ENCODE measurements at regions not wholly inside any gene's neighbourhood (a gene's known extent, or its start where the extent isn't known, plus 50 kb on each side); places are given as distances from the start of the nearest gene placed in this dataset.
"Not testable (repeated sequence)": the region's sequence is repeated elsewhere in the genome, so short reads cannot be mapped to it uniquely, and the experiment has no call there.

DNA sequence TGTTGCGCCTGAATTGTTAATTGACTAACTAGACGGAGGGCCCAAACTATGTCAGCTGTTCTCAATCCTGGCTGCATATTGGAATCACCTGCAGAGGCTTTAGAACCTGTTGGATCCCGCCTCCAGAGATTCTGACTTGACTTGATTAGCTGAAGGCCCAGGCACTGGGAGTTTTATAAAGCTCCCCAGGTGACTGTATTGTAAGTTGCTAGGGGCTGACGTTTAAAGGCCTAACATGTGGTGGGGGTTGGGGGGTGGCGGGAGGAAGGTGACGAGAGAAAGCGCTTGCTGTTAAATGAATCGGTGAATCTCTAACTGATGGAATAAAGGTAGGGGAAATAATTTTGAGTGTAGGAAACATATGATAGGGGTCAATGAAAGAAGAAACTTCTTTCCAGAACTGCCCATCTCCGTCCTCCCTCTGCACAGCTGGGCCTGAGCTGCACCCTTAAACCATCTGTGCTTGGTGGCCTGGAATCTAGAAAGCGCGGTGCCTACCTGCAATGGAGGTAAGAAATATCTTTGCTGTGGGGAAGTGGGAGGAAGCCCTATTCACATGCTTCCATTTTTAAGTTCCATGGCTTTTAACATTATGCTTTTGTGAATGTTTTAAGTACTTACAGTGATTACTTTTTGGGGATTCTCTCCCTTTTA lies 225.0 kb upstream of the FAM3C start:
- DNase-seq (ENCODE audit: low spot score) = no peak

DNA sequence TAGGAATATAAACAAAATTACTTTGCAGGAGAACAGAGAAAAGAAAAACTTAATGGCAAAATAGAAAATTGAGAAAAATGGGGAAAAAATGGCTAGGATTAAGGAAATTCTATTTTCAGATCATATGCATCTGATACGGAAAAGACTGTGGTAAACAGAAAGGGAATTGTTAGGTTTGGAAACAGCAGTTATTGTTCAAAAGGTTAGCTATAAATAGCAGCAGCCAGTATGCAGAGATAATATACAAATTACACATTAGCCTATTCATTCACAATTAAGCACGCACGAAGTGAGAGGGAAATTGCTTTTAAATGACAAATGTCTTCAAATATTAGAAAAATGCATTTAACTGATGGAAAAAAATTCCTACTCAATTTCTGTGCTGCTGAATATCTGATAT lies 224.1 kb upstream of the FAM3C start:
- no peak for DNase-seq (ENCODE audit: low spot score)

DNA sequence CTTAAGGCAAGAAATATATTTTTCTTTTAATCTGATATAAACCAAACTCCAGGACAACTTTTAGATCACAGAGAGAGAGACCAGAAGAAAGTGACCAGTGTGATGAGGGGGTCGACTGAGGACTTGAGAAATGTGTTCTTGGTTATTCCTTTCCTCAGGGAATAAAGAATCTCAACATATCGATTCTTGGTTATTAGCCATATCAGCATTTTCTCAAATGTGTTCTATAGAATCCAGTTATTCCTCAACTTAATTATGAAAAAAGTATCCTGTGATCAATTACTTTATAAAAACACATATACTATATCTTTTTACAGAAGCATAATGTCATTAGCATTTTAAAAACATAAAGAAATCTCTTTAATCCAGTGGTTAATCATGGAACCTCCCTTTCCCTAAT lies 222.1 kb upstream of the FAM3C start:
- DNase-seq (ENCODE audit: low spot score) = no peak

DNA sequence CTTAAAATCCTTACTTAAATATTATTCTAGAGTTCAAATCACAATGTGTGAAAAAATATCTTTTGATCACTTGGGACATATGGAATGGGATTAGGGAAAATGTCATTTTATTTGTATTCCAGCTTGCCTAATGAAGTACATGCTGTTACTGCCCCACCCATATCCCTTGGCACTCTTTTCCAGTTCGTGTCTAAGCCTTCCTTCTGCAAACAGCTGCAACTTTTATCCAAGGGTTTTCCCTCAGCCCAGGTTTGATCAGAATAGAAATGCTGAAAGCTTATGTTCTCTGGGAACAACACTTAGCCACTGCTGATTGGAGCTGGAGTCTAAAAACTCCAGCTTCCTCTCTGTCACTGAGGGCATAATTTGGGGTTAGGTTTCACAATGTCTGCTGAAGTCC lies 214.1 kb upstream of the FAM3C start:
- DNase-seq (ENCODE audit: low spot score) = no peak

DNA sequence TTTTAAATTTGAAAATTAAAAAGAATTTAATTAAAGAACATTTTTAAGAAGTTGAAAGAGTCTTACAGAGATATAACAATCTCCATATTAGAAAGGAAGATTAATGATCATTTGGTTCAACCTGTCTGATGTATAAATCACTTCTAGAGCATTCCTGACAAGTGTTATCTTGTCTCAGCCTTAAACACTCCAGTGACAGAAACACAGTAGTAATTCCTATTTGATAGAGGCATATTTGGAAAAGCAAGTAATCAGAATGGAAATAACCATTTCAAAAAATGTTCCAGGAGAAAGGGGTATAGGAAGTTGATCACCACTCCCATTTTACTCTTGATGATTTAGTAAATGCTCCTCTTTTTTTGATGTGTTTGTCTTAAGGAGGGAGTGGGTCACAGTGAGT lies 213.1 kb upstream of the FAM3C start:
- no peak for DNase-seq (ENCODE audit: low spot score)

DNA sequence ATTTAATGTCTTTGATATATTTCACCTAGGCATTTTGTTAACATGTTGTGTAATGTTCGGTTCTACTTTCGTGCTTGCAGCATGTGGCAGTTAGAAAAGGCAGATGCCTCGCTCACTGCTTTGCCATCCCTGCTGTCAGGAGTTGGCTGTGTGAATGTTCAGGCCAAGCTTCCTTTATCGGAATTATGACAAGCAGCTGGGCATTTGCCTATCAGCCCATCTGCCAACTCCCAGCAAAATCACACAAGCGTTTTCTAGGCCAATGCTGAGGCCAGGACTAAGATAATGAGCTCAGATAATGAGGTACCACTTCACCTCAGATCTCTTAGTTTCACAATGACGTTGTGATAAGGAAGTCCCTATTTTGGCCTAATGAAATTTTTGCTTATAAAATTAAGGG lies 212.7 kb upstream of the FAM3C start:
- no peak for DNase-seq (ENCODE audit: low spot score)

DNA sequence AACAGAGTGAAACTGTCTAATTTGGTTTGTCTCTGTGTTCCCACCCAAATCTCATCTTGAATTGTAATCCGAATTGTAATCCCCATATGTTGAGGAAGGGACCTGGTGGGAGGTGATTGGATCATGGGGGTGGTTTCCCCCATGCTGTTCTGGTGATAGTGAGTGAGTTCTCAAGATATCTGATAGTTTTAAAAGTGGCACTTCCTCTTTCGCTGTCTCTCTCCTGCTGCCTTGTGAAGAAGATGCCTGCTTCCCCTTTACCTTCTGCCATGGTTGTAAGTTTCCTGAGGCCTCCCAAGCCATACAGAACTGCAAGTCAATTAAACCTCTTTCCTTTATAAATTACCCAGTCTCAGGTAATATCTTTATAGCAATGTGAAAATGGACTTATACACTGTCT lies 212.1 kb upstream of the FAM3C start:
- DNase-seq (ENCODE audit: low spot score) = not testable (repeated sequence)

DNA sequence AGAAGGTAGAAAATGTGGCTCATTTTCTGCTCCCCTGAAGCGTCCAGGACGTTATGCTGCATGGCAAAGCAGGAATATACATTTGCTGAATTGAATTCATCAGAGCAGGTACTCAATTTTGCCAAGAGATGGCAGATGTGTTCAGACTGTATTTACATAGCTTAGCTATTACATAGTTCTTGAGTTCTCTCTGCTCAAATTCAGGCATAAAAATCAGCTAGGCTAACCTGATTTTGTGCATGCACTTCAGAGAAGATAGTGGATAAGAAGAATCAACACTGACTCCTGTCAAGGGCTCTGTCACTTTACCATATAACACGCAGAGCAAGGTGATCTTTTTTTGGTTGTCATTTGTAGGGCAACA lies 209.2 kb upstream of the FAM3C start:
- DNase-seq (ENCODE audit: low spot score) = no peak

DNA sequence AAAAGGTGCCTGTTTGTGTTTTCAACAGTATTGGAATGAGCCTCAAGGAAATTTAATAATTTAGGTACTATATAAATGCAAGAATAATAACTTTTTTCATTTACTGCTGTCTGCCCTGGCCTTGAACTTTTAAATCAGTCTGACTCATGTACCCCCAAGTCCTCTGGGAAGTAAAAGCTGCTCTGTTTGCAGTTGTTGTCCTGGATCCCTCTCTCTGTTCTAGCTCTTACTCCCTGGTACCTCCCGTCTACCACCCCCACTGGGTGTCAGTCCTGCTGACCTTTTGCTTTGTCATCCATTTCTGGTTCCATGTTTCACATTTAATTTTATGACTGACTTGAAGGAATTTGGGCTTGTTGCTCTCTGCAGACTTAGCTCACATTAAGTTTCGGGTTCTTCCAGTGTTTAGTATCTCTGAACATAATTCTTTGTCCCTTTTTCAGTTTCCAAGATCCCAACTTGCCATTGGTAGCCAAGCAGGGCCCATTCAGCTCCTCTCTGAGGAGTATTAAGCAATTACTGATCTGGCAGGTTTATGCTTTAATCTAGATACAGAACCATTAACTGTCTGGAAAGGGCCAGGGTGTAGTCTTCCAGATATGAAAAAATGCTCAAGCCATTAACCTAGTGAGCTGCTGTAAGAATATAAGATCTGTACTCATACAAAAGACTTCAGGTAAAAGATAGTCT lies 208.7 kb upstream of the FAM3C start:
- DNase-seq (ENCODE audit: low spot score) = no peak

DNA sequence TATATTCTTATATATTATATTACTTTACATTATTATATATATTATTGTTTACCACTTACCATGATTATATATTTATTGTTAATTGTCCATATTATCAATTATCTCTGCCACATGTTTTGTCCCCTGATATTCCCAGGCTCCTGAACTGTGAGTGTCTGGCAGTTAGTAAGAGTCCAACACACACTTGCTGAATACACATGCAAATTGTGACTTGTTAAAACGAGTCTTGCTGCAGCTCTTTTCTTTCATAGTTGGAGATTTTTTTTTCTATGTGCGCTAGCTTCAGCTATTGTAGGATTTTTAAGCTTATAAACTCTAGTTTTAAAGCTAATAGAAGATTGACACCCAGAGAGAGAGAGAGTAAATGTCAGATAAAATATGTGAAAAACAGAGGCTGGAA lies 207.8 kb upstream of the FAM3C start:
- no peak for DNase-seq (ENCODE audit: low spot score)

DNA sequence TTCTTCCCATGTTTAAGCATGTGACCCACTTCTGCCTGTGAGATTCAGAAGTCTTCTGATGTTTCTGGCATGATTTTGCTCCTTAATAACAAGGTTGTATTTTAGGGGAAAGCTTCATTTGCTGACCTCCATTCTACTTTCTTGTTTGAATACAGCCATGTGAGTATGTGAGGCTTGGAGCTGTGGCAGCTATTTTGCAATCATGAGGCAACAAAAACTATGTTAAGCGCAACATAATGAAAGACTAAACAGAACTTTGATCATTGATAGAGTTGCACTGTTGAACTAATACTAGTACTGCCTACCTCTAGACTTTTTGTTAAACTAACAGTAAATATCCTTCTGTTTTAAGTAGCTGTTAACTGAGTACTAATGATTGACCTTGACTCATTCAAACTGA lies 203.8 kb upstream of the FAM3C start:
- no peak for DNase-seq (ENCODE audit: low spot score)

DNA sequence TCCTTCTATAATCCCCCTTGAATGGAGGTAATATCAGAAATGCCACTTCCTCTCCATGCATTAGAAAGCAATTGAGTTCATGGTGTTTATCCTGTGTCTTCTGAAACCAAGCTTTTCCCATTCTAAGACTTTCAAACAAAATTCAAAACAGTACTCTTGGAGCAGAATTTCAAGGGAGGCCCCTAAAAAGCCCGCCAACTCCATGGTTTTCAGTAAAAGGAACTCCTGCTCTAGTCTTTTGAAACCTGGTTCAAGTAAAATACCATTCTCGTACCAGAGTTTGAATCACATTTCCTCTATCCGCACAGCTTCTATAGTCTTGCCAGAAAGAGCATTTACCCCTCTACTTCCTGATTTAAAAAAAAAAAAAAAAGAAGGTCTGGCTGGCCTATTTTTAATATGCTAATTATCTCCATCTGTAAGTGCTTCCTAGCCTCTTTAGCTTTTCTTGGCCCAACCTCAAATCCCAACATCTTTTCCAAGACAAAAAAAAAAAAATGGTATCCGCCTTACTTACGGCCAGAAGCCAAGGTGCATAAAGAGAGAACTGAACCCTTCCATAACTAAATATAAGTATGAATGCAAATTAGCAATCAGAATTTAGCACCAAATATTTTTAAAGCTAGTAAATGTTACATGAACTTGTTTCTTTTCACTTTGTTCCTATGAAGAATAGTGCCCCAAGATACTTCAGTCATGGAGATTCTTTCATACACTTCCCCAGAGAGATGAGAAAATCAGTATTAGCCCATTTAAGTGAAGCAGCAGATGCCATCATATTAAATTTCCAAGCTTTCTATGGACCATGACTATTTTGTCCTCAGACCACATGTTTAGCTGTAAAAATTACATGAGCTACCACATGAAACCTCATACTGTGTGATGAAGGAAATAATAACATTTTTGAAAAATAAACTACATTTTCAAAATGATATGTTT lies 199.9 kb upstream of the FAM3C start:
- no peak for DNase-seq (ENCODE audit: low spot score)

DNA sequence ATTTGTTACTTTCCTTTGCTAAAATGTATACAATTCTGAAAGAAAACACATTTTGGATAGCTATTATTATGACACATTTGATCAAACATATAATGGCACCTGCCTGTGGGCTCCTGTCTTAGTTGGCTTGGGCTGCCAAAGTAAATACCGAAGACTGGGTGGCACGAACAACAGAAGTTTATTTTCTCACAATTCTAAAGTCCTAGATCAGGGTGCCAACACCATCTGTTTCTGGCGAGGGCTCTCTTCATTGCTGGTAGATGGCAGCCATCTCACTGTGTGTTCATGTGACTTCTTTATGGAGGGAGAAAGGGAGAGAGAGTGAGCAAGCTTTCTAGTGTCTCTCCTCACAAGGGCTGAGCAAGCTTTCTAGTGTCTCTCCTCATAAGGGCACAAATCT lies 195.8 kb upstream of the FAM3C start:
- DNase-seq (ENCODE audit: low spot score) = no peak

DNA sequence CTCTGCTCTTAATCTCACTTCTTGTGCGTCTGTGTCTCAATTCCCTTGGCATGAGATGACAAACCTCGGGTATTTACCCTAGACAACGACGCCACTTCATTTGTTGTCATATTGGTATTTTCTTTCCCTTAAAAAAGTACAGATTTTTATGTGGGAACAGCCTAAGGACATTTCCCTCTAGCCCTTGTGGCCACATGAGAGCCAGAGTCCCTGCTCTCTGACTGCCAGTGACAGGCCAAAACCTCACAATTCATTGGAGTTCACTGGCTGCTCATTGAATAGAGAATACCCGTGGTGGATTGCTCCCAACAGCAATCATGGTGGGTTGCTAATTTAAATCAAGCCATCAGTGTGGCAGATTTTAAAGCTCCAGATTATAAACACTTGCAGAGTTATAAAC lies 191.3 kb upstream of the FAM3C start:
- DNase-seq (ENCODE audit: low spot score) = no peak

DNA sequence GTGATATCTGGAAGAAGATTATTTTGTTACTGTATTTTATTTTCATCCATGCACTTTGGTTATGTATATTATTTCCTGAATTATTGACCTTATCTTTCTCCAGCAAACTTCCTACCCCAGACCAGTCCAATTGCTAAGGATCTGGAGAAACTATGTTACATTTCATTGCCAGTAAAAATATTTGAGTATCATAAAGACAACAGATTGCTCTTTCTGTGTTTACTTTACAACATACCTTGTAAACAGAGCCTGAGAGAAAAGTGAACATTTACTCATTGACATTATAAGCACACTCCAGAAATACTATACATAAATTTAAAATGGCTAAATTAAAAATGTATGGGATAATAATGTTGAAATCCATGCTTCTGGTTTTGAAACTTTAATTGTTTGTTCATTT lies 186.2 kb upstream of the FAM3C start:
- no peak for DNase-seq (ENCODE audit: low spot score)

DNA sequence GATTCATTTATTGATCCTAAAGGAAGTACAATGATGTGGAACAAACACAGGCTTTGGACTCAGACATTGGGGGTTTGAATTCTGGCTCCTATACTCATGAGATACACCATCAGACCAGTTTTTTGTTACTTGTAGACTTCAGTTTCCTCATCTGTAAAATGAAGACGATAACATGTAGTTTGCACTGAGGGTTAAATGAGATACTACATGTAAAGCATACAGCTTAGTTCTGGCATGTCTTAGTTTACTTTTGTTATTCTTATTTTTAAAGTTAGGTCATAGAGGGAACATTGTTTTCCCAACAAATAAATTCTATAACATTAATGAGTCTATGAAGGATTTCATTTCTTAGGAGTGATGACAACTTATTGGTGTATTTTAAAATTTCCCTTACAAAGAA lies 183.5 kb upstream of the FAM3C start:
- DNase-seq (ENCODE audit: low spot score) = no peak

DNA sequence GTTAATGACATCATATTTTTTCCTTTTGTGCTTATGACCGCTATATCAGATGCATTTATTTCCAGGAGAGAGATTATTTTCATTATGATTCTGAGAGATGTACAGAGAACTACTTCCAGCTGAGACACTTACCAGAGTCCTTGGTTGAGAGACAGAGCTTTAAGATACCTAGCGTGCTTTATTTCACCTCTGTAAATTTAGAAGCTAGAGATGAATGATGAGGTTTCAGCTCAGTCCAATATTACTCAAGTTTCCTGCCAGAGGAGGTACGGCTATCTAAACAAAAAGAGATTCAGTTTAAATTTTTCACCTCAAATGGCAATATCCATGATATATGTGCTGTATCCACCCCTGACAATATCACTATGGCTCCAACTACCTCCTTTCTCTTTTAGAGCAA lies 182.6 kb upstream of the FAM3C start:
- DNase-seq (ENCODE audit: low spot score) = no peak

DNA sequence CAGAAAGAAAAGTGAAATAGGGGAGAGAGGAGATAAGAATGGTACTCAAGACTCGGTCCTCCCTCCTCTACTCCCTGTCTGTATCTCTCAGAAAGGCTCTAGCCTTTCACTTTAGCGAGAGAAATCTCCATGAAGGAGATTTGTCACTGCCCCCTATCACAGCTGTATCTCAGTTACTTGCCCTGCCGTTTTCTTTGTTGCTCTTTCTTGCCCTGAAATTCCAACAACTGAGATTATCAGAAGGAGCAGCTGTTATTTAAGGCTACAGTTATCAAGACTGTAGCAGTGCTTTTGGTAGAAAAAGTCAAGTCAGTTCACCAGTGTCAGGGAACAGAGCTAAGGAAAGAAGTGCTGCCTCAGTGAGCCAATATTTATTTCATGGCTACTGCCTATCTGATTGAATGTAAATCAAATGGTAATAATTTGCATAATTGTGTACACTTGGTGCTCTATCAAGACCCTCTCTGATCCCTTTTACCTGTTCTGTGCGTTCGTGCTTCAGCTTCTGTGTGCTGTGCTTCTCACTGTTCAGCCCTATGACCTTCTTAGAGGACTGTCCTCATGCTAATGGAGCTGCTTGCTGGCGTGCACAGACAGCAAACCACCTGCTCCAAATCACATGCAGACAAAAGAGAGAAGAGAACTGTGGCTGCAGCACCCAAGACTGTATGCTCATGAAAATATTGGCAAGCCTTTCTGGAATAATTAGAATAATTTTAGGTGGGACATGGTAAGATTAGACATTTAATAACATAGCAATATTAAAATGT lies 180.2 kb upstream of the FAM3C start:
- no peak for DNase-seq (ENCODE audit: low spot score)

DNA sequence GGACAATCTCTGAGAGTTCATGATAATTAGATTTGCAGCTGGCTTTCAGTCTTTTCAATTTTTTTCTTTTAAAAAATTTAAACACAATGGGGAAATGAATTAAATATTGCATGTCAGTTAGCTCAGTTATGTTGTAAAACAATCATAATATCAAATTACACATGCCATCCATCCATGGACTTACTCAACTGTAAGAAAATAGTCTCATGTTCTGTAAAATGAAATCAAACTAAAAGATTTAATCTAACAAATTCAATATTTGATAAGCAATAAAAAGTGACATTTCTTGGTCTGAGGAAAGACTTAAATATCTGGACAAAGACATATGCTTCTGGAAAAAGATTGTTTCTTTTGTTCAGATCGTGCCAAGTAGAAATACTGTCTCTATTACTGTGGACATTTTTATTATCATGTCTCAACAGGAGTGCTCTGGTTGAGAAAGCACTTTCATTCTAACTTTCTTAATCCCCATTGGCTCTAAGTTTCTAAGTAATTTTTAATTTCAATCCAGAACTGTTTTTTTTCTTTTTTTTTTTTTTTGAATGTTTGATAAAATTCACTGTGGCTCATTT lies 179.2 kb upstream of the FAM3C start:
- no peak for DNase-seq (ENCODE audit: low spot score)

DNA sequence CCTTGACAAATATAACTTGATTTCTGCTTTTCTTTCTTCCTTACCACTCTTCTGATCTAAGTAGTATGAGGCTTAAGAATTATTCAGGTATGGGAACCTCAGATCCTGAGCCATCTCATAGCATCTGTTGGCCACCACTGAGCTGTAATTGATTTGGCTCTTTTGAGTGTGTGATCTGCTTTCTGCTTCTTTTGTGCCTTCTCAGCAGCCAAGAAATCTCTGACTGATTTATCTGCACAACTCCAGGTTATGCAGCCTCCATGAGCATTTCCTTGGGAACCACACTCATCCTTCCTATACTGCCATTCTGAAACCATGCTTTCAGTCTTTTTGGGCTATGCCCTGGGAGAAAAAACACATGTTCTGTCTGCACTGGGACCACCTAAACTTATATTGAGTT lies 178.0 kb upstream of the FAM3C start:
- no peak for DNase-seq (ENCODE audit: low spot score)

DNA sequence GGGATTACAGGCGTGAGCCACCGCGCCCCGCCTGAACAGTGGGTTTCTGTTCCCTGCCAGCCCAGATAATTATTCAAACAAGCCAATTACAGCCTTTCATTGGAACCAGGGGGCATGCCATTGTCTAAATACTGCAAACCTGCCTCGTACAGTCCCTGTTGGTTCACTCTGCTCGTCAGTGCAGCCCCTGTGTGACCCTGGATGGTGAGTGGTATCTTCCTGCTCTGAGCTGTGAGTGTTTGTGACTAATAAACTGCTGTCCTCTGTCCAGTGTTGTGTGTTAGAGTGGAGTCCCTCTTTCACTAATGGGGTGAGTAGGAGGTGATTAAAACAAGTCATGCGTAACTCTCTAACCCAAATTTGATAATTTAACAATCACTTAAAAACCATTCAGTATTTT lies 176.5 kb upstream of the FAM3C start:
- DNase-seq (ENCODE audit: low spot score) = no peak

DNA sequence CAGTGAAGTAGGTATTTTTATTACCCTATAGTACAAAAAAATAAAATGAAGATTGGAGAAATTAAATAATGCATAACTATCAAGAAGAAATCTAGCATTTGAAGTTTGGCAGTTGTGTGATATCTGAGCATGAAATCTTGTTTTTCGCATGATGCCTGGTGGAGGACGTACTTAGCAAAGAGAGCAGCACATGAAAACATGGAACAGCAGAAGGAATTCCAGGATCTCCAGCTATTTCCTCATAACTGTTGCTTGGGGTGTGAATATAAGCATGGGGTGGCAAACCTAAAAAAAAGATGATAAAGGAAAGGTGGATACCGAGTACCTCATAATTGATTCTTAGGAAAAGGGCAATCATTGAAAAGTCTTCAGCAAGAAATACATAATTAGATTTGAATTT lies 174.3 kb upstream of the FAM3C start:
- DNase-seq (ENCODE audit: low spot score) = no peak

Data from ecto neural progenitor cell (in vitro differentiated cells).